ENCODE measurements at regions not wholly inside any gene's neighbourhood (a gene's known extent, or its start where the extent isn't known, plus 50 kb on each side); places are given as distances from the start of the nearest gene placed in this dataset.

DNA sequence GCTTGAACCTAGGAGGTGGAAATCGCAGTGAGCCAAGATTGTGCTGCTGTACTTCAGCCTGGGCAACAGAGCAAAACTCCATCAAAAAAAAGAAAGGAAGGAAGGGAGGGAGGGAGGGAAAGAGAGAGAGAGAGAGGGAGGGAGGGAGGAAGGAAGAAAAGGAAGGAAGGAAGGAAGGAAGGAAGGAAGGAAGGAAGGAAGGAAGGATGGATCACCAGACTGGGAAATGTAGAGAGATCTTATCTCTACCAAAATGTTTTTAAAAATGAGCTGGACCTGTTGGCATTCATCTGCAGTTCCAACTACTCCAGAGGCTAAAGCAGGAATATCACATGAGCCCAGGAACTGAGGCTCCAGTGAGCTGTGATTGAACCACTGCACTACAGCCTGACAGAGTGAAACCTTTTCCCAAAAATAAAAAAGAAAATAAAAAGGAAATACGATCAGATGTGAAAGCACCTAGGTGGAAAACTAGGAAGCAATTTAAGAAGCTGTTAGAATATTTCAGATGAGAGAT, 239.4 kb downstream of the CDH7 start:
- Histone ChIP-seq H2AFZ (ENCODE audit: control insufficient read depth, low read depth, low read length) (no peak overlapping the region), H3K4me1 (ENCODE audit: control insufficient read depth, insufficient read depth, low read length) (no peaks in the 10 kb centered on the region), H4K20me1 (ENCODE audit: control insufficient read depth, insufficient read depth) (no peaks in the 10 kb centered on the region), H3K4me3 (no peak overlapping the region), H3K4me2 (ENCODE audit: control insufficient read depth, insufficient read depth) (no peak overlapping the region), H3K9ac (ENCODE audit: control insufficient read depth, insufficient read depth, low read length) (no peak overlapping the region), H3K9me3 (replicated peaks; ENCODE audit: control insufficient read depth, insufficient read depth, low read length) (no peaks in the 10 kb centered on the region), H3K27me3 (replicated peaks in 1 of 2; ENCODE audit: control insufficient read depth in 2 of 2, insufficient read depth in 2 of 2, low read length in 1 of 2) (no peaks in the 10 kb centered on the region), H3K79me2 (ENCODE audit: control insufficient read depth, insufficient read depth, low read length) (no peaks in the 10 kb centered on the region), H3K27ac (ENCODE audit: control insufficient read depth, insufficient read depth) (no peak overlapping the region), H3K36me3 (ENCODE audit: control insufficient read depth in 2 of 2, insufficient read depth in 2 of 2, low read length in 1 of 2) (no peaks in the 10 kb centered on the region)
- ChIA-PET RAD21 (ENCODE audit: unreplicated experiment) (interaction anchor here (1.0 kb wide), 1 partner anchor 54 kb away, joined by 3 read pairs; no protein-coding TSS in a partner anchor), SMC1A (ENCODE audit: uncharacterized antibody, unreplicated experiment) (interaction anchor here (0.7 kb wide), 1 partner anchor 57 kb away, joined by 3 read pairs; no protein-coding TSS in a partner anchor), CTCF (no interaction called here), POLR2A (no interaction called here)
- in situ Hi-C loops (cut with MboI): no loop called here
- no peak for TF ChIP-seq MEF2B (IDR thresholded peaks at IDR 0.05; ENCODE audit: partially characterized antibody, poor library complexity, severe bottlenecking)
- TF ChIP-seq GABPA (IDR thresholded peaks at IDR 0.05; ENCODE audit: low read depth): no peak
- TF ChIP-seq, protein P1, sequence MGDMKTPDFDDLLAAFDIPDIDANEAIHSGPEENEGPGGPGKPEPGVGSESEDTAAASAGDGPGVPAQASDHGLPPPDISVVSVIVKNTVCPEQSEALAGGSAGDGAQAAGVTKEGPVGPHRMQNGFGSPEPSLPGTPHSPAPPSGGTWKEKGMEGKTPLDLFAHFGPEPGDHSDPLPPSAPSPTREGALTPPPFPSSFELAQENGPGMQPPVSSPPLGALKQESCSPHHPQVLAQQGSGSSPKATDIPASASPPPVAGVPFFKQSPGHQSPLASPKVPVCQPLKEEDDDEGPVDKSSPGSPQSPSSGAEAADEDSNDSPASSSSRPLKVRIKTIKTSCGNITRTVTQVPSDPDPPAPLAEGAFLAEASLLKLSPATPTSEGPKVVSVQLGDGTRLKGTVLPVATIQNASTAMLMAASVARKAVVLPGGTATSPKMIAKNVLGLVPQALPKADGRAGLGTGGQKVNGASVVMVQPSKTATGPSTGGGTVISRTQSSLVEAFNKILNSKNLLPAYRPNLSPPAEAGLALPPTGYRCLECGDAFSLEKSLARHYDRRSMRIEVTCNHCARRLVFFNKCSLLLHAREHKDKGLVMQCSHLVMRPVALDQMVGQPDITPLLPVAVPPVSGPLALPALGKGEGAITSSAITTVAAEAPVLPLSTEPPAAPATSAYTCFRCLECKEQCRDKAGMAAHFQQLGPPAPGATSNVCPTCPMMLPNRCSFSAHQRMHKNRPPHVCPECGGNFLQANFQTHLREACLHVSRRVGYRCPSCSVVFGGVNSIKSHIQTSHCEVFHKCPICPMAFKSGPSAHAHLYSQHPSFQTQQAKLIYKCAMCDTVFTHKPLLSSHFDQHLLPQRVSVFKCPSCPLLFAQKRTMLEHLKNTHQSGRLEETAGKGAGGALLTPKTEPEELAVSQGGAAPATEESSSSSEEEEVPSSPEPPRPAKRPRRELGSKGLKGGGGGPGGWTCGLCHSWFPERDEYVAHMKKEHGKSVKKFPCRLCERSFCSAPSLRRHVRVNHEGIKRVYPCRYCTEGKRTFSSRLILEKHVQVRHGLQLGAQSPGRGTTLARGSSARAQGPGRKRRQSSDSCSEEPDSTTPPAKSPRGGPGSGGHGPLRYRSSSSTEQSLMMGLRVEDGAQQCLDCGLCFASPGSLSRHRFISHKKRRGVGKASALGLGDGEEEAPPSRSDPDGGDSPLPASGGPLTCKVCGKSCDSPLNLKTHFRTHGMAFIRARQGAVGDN (IDR thresholded peaks at IDR 0.05): no peak
- no peak for TF ChIP-seq SMAD5 (IDR thresholded peaks at IDR 0.05; ENCODE audit: low read depth)
- no peak for TF ChIP-seq CBFB (IDR thresholded peaks at IDR 0.05; ENCODE audit: low read depth)
- TF ChIP-seq, protein P2, sequence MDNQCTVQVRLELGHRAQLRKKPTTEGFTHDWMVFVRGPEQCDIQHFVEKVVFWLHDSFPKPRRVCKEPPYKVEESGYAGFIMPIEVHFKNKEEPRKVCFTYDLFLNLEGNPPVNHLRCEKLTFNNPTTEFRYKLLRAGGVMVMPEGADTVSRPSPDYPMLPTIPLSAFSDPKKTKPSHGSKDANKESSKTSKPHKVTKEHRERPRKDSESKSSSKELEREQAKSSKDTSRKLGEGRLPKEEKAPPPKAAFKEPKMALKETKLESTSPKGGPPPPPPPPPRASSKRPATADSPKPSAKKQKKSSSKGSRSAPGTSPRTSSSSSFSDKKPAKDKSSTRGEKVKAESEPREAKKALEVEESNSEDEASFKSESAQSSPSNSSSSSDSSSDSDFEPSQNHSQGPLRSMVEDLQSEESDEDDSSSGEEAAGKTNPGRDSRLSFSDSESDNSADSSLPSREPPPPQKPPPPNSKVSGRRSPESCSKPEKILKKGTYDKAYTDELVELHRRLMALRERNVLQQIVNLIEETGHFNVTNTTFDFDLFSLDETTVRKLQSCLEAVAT (IDR thresholded peaks at IDR 0.05): no peak
- BruUV-seq (replicated peaks): no TSS peak
- FAIRE-seq (no peak), ATAC-seq (no peak), DNase-seq (ENCODE audit: low read depth, low spot score) (no peak)
- 0% methylated on average over 2 of the region's 2 CpGs for WGBS (ENCODE audit: insufficient coverage, insufficient replicate concordance, low lambda C conversion rate, missing lambda C conversion rate)
- intact Hi-C loops (cut with micrococcal nuclease; ENCODE audit: unreplicated experiment): no loop called here
